AG10803 (cell line): ENCODE measurements at regions not wholly inside any gene's neighbourhood (a gene's known extent, or its start where the extent isn't known, plus 50 kb on each side); places are given as distances from the start of the nearest gene placed in this dataset.

Source experiments
- DNase-seq: peaks from one replicate; pipeline ENCODE4 v3.0.0; 2010; ENCODE audit warnings: low read depth
- H3K4me3 ChIP-seq: 2 replicates; pipeline ENCODE4 v1.5.1; 2011; ENCODE audit warnings: mild to moderate bottlenecking, low read length, control low read depth
- TF ChIP-seq, protein P1 (sequence below): conservative IDR thresholded peaks from 2 replicates; pipeline ENCODE4 v1.5.1; 2011; ENCODE audit warnings: mild to moderate bottlenecking, low read length, control low read depth, inconsistent platforms

DNA sequence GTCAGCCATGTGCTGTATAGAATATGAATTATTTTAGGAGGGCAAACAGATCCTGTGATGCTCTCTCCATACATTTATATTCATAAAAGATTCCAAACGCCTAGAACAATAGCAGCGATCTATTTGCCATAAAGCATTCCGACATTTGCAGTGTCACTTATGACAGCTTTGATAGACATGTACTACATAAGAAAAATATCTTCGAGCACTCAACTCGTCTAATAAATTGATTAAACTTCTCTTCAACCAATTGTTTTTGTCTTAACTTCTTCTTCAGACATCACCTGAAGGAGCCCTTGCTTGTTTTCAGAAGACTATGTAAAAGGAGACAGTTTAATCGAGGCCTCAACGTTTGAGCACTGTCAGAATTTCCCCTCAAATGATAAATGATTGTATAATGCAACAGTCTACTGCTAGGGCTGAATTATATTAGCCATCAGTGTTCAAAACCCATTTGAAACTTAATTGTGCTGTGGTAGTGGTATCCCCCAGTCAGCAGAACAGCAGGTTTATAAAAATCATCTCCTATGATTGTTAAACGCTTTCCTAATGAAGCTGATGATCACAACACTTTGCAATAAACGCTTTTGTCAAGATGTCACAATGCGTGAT lies 158.0 kb upstream of the MGMT start:
- no peak overlapping the region for H3K4me3 ChIP-seq
- TF ChIP-seq, protein P1, sequence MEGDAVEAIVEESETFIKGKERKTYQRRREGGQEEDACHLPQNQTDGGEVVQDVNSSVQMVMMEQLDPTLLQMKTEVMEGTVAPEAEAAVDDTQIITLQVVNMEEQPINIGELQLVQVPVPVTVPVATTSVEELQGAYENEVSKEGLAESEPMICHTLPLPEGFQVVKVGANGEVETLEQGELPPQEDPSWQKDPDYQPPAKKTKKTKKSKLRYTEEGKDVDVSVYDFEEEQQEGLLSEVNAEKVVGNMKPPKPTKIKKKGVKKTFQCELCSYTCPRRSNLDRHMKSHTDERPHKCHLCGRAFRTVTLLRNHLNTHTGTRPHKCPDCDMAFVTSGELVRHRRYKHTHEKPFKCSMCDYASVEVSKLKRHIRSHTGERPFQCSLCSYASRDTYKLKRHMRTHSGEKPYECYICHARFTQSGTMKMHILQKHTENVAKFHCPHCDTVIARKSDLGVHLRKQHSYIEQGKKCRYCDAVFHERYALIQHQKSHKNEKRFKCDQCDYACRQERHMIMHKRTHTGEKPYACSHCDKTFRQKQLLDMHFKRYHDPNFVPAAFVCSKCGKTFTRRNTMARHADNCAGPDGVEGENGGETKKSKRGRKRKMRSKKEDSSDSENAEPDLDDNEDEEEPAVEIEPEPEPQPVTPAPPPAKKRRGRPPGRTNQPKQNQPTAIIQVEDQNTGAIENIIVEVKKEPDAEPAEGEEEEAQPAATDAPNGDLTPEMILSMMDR: no peak
- DNase-seq: no peak

DNA sequence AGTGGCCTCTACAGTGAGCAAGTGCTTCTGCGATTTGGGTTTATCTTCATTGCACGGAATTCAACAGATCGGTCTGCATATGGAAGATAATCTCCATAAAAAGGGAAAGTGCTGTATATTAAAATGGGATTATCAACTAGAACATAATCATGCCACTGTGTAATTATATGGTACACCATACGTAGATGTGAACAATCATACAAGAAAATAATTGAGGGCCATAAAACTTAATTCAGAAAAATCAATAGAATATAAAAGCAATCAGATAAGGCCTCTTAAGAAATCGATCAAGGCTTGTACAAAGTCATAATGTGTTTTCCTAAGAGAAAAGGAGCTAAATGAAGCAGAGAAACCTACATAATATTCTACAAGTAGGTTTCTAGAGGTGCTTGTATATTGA lies 157.5 kb upstream of the MGMT start:
- DNase-seq: no peak
- TF ChIP-seq, protein P1: no peak
- H3K4me3 ChIP-seq: no peak overlapping the region

DNA sequence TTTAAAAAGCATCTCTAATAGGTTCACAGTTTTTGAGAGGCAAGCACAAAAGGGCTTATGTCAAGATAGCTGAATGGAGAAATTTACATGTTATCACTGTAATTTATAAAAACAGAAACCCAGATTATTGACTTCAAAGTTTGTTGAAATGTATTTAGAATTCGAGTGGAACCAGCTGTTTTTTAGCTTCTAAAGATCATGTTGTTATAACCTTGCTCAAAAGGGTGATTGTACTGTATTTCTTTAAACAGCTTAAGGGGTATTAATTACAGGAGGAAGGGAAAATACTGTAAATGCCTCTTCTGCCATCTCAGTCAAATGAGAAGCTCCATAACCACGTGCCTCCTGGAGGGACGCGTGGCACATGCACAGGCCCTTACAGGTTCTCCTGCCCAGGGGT lies 156.2 kb upstream of the MGMT start:
- TF ChIP-seq, protein P1: no peak
- H3K4me3 ChIP-seq: no peak overlapping the region
- DNase-seq: no peak

DNA sequence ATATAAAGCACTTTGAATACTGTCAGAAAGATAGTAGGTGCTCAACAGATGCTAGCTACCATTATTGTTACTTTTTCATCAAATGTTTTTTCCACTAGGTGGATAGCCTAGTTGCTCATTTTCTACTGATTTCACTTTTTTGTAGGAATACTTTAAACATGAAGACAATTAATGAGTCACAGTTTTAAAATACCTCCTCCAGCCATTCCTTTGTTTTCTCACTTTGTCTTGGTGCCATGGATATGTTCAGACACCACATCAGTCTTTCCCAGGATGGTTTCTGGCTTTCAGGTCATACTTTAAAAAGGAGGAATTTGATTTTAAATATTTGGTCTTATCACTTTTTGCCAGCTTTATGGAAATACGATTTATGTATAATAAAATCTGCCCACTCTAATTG lies 147.1 kb upstream of the MGMT start:
- H3K4me3 ChIP-seq: no peak overlapping the region
- no peak for DNase-seq
- TF ChIP-seq, protein P1: no peak

DNA sequence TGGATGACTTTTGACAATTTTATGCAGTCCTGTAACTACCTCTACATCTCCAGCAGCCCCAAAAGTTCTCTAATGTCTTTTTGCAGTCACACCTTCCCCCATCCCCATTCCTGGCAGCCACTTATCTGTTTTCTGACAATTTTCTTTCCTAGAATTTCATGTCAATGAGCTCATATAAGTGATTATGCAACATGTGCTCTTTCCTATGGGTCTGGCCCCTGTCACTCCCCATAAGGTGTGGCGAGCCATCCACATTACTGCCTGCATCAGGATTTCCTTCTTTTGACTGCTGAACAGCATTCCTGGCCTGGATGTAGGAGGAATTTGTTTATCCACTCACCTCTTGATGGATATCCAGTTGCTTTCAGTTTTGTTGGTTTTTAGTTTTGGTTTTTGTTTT lies 146.7 kb upstream of the MGMT start:
- no peak overlapping the region for H3K4me3 ChIP-seq
- TF ChIP-seq, protein P1: no peak
- DNase-seq: no peak

DNA sequence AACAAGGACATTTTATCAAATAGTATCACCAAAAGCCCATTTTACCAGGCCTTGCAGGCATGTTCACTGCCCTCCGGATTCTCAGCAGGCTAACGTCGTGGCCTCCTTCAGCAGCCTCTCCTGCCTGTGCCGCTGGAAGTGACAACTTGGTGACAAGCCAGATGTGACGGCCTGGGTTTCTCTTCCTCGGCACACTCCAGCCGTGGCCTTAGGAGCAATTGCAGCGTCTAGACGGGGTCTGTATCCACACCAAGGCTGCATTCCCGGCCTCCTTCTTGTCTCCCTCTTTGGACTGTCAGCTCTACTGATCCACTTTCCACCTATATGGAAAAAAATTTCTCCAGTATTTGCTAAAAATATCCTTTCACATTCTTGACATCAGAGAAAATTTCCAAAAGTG lies 145.3 kb upstream of the MGMT start:
- TF ChIP-seq, protein P1: no peak
- H3K4me3 ChIP-seq: no peak overlapping the region
- no peak for DNase-seq

DNA sequence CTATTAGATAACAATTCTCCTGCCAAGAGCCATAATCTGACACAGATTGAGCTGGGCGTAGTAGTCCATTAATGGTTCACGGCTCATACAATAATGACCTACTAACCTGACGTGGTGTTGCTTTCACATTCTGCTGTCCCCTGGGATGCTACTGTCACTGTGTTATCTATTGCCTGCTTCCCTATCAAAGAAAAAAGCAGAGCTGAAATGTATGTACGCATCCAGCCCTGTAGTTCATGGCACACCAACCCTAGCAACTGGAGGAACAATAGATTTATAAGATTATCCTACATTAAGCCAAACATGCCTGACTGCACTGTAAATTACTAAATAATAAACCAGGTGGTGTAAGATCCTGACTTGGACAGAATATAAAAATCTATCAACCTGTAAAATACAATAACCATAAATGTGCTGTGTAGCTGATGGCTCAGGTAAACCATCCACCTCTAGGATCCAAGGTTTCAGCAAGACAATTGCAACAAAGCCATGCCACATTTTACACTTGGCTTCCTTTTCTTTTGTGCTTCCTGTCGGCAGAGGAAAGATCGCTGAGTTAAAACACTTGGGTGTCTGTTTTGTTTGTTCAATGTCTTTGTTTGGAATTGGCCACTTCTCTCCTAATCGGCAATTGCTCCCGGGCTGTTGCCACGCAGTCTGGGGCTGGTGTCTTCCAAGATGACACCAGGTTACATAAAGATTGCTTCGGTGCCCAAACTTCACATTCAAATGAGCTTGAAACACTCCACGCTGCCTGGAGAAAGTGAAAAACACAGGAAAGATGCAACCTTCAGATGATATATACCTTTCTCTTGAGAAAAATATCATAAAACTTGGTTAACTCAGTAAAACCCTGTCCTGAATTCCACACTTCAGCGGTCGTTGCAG lies 143.9 kb upstream of the MGMT start:
- H3K4me3 ChIP-seq: no peak overlapping the region
- TF ChIP-seq, protein P1: no peak
- DNase-seq: no peak
